Fibroblast of pulmonary artery (primary cell): ENCODE measurements at regions not wholly inside any gene's neighbourhood (a gene's known extent, or its start where the extent isn't known, plus 50 kb on each side); places are given as distances from the start of the nearest gene placed in this dataset.

ENCODE experiments used
- DNase-seq: peaks from one replicate; pipeline ENCODE4 v3.0.0-alpha.2; 2010; ENCODE audit warnings: low read depth
- H3K4me3 ChIP-seq: replicated peaks from 2 replicates; pipeline ENCODE4 v1.5.1; 2011; ENCODE audit warnings: low read depth, mild to moderate bottlenecking, control low read depth, low read length, moderate library complexity
- TF ChIP-seq, protein P1 (sequence below): IDR thresholded peaks from 2 replicates; pipeline ENCODE4 v1.5.1; 2011; ENCODE audit warnings: mild to moderate bottlenecking, control low read depth, low read length, inconsistent platforms; ENCODE audit errors: missing control alignments

- H3K4me3 ChIP-seq, result no peak overlapping the region
- TF ChIP-seq, protein P1, sequence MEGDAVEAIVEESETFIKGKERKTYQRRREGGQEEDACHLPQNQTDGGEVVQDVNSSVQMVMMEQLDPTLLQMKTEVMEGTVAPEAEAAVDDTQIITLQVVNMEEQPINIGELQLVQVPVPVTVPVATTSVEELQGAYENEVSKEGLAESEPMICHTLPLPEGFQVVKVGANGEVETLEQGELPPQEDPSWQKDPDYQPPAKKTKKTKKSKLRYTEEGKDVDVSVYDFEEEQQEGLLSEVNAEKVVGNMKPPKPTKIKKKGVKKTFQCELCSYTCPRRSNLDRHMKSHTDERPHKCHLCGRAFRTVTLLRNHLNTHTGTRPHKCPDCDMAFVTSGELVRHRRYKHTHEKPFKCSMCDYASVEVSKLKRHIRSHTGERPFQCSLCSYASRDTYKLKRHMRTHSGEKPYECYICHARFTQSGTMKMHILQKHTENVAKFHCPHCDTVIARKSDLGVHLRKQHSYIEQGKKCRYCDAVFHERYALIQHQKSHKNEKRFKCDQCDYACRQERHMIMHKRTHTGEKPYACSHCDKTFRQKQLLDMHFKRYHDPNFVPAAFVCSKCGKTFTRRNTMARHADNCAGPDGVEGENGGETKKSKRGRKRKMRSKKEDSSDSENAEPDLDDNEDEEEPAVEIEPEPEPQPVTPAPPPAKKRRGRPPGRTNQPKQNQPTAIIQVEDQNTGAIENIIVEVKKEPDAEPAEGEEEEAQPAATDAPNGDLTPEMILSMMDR, result no peak
- DNase-seq, result no peak
Measured at GRCh38 chr3:127454968-127455367, 135.6 kb downstream of the TPRA1 start.

DNA sequence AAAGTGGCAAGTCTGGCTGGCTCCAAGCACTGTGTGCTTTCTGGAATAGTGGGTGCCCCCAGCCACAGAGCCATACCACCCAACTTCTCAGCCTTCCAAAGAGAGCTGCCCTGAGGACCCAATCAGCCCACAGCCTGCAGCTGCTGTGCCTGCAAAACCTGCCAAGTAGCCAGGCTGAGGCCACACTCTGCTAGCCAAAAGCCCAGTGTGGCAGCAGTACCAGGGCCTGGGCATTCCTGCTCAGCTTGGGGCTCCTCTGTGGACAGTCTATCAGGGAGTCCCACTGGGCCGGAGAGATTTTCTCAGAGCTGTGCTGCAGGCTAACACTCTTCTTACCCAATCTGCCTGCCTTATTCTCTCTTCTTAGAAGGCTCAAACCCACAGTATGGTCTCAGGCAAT, 136.5 kb downstream of the TPRA1 start:
- TF ChIP-seq, protein P1, result no peak
- no peak for DNase-seq
- H3K4me3 ChIP-seq, result no peak overlapping the region

DNA sequence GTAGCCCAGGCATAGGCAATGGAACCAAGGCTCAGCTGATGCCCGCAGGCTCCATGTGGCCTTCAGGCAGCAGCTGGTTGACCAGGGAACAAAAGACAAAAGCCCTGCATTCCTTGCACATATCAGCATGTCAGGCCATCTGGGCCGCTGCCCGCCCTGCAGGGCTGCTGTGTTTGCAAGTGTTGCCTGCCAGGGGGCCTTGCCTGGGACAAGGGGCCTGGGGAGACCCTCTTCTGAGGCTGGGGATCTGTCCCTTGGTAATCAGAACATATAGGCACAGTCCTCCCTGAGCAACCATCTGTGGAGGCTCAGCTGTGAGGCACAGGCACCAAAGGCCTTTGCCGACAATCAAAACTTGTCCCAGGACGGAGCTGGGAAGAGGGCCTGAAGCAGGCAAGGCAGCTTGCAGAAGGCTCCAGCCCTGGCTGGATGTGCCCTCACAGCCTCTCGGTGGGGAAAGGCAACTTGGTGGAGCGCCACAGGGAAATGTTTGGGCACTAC, 138.2 kb downstream of the TPRA1 start:
- TF ChIP-seq, protein P1, result no peak
- no peak for DNase-seq
- H3K4me3 ChIP-seq, result no peak overlapping the region

DNA sequence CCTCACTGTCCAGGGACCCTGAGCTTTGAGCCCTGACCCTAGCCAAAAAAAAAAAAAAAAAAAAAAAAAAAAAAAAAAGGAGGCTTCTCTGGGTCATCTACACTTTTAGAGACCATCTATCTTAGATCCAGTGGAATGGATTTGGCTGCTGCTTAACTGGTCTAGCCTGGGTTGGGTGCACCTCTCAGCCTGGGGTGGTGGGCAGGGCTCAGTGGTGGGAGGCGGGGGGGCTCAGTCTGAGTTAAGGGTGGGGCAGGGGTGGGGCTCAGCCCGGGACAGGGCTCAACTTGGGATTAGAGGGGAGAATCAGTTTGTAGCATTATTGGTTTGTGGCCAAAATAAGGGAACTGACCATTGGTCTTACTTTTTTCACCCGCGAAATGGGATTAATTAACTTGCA, 139.2 kb downstream of the TPRA1 start:
- TF ChIP-seq, protein P1, result no peak
- no peak overlapping the region for H3K4me3 ChIP-seq

GRCh38 chr3:127450331-127450730, 140.2 kb downstream of the TPRA1 start:
- TF ChIP-seq, protein P1, result no peak

More for the DNA sequence above, 139.2 kb downstream of the TPRA1 start:
- DNase-seq, result no peak

GRCh38 chr3:127449486-127450212, 140.9 kb downstream of the TPRA1 start:
- DNase-seq, result no peak
- TF ChIP-seq, protein P1, result no peak
- H3K4me3 ChIP-seq, result no peak overlapping the region

More at GRCh38 chr3:127450331-127450730, 140.2 kb downstream of the TPRA1 start:
- no peak overlapping the region for H3K4me3 ChIP-seq
- DNase-seq, result no peak

GRCh38 chr3:127448671-127449070, 141.9 kb downstream of the TPRA1 start:
- DNase-seq, result no peak
- TF ChIP-seq, protein P1, result no peak
- no peak overlapping the region for H3K4me3 ChIP-seq
